ENCODE measurements at regions not wholly inside any gene's neighbourhood (a gene's known extent, or its start where the extent isn't known, plus 50 kb on each side); places are given as distances from the start of the nearest gene placed in this dataset.
"Not testable (repeated sequence)": the region's sequence is repeated elsewhere in the genome, so short reads cannot be mapped to it uniquely, and the experiment has no call there.

GRCh38 chr6:21335591-21335990 is 258.0 kb upstream of the SOX4 start:
- no peak for DNase-seq

DNA sequence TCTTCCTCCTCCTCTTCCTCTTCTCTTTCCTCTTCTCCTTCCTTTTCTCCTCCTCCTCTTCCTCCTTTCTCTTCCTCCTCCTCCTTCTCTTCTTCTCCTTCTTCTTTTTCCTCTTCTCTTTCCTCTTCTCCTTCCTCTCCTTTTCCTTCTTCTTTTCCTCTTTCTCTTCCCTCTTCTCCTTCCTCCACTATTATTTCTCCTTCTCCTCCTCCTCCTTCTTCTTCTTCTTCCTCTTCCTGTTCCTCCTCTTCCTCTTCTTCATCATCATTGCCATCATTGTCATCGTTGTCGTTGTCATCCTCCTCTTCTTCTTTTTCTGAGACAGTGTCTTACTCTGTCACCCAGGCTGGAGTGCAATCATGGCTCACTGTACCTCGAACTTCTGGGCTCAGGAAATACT is 256.3 kb upstream of the SOX4 start:
- DNase-seq = no peak

GRCh38 chr6:21340573-21340972 is 253.0 kb upstream of the SOX4 start:
- DNase-seq = no peak

- peak; percentile 7 for DNase-seq
These were observed 251.6 kb upstream of the SOX4 start for GRCh38 chr6:21341910-21342309.

DNA sequence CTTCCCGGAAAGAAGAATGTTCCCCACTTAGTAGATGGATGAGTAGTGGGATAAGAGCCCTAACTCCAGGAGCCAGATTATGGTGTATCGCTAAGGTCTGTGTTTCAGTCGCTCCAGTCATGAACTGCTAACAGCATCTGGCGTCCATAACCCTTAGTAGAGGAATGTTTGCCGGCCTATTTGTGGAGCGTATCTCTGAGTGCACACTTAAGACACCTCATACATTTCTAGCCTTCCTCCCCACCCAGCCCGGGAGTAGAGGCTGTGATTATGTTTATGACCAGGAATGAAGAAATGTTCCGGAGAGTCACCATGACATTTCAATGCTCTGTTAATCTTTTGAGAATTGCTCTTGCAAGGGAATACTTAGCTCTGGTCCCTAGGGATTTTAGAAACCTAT is 251.1 kb upstream of the SOX4 start:
- no peak for DNase-seq

DNA sequence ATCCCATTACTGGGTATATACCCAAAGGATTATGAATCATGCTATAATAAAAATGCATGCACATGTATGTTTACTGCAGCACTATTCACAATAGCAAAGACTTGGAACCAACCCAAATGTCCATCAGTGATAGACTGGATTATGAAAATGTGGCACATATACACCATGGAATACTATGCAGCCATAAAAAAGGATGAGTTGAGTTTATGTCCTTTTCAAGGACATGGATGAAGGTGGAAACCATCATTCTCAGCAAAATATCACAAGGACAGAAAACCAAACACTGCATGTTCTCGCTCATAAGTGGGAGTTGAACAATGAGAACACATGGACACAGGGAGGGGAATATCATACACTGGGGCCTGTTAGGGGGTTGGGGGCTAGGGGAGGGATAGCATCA is 247.8 kb upstream of the SOX4 start:
- DNase-seq = not testable (repeated sequence)

- no peak for DNase-seq
These were observed 245.4 kb upstream of the SOX4 start for GRCh38 chr6:21348146-21348503.

- no peak for DNase-seq
These were observed 244.9 kb upstream of the SOX4 start for GRCh38 chr6:21348504-21349195.

DNA sequence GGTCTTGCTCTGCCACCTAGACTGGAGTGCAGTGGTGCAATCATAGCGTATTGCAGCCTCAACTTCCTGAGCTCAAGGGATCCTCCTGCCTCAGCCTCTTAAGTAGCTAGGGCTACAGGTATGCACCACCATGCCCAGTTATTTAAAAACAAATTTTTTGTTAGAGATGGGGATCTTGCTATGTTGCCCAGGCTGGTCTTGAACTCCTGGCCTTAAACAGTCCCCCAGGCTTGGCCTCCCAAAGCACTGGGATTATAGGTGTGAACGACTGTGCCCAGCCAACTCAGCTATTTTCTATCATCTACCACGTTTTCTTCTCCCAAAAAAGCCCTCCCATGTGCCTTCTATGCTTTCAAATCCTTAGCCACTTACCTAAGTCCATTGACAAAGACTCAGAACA is 243.7 kb upstream of the SOX4 start:
- DNase-seq = no peak

- DNase-seq = no peak
These were observed 242.6 kb upstream of the SOX4 start for GRCh38 chr6:21350926-21351325.

- no peak for DNase-seq
These were observed 241.4 kb upstream of the SOX4 start for GRCh38 chr6:21352131-21352530.

GRCh38 chr6:21354805-21355238 is 238.7 kb upstream of the SOX4 start:
- no peak for DNase-seq

DNA sequence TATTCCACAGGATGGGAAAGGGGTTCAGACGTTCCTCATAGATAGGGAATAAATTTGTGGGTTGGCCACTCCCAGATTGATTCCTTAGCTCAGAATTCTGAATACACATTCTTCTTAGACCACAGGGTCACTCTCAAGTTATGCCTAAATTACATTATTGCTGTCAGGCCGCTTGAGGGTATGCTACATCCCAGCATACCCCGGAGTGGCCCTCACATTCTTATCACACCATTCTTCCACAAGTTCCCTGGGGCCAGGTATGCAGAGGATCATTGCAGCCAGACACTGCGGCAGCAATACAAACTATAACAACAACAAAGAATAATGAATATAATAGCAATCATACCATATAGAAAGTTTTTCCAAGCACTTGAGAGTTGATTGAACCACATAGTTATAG is 237.9 kb upstream of the SOX4 start:
- DNase-seq = no peak

DNA sequence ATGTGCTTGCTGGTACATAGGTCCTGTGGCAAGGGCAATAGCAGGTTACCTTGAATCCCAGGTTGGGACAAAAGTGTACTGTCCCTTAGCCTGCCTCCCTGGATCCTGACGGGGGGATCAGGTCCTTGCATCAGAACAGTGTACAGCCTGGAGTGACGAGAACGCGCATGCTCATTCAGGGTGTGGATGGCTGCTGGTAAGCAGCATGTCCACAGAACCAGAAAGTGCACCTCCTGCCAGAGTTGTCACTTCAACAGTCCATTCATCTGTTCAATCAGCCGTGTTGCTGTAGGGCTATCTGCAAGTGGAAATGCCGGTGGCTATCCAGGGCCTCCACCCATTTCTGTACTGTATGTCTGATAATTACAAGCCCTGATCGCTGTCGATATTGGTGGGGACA is 236.3 kb upstream of the SOX4 start:
- DNase-seq = no peak

DNA sequence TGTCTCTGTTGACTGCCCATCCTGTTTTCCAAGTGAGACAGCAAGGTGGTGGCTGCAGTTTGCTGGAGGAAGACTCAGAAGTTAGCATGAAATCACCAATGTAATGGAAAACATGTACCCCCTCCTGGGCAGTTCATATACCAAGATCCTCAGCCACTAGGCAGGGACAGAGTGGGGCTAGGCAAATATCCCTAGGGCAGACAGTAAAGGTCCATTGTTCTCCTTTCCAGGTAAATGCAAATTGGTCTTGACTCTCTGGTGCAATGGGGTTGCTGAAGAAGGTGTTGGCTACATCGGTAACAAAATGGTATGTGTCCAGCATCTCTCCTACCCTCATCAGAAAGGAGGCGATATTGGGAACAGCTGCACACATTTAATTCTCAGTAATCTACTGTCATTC is 233.6 kb upstream of the SOX4 start:
- DNase-seq = no peak

DNA sequence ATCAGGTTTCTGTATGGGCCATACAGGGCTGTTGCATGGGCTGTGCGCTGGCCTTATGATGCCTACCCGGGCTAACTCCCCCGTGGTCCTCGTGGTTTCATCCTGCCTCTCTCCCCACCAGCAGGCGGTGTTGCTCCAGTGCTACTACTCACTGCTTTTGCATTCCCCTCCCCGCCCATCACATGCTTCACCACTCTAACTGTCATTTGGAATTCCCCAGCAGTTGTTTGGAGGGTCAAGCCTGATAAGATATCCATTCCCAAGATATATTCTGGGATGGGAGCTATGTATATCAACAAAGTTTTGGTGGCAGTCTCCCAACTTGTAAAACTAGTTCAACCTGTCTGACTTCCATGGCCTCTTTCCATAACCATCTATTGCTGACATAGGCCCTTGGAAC is 233.2 kb upstream of the SOX4 start:
- no peak for DNase-seq

DNA sequence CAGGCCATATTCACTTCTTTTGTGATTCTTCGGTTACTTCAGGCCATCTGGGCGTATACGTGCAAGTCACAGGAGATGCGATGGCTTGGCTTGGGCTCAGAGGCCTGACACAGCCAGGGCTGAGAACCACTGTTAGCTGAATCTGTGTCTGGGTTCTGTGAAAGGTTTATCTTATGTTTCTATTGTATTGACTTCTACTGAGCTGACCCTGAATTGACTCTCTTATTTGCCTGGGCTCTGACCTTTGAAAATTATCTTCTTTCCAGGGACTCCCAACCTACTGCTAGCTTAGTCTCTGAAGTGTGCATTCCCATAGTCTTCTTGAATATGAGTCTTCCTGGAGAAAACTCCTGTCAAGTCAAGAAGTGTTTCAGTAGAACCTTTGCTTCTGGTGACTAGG is 226.4 kb upstream of the SOX4 start:
- no peak for DNase-seq

DNA sequence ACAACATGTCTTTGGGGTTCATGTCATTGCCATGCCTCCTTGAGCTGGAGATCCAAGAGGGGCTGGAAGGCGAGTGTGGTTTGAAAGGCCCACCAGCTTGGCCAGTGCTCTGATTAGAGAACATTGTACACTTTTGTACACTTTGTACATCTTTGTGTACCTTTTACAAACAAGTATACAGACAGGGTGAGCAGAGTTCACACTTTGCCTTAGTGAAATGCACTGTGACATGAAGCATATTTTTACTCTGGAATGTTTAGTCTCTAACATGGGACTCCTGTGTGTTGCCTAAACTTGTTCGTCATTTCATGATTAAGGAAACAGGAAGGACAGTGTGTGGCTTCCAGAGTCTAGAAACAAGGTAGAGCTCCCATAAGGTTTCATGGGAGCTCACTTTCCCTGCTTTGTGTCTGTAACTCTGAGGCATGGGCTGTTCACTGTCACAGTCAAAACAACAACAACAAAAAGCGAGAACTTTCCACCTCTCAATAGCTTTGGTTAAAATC is 225.8 kb upstream of the SOX4 start:
- no peak for DNase-seq

GRCh38 chr6:21371061-21371460 is 222.5 kb upstream of the SOX4 start:
- no peak for DNase-seq

DNA sequence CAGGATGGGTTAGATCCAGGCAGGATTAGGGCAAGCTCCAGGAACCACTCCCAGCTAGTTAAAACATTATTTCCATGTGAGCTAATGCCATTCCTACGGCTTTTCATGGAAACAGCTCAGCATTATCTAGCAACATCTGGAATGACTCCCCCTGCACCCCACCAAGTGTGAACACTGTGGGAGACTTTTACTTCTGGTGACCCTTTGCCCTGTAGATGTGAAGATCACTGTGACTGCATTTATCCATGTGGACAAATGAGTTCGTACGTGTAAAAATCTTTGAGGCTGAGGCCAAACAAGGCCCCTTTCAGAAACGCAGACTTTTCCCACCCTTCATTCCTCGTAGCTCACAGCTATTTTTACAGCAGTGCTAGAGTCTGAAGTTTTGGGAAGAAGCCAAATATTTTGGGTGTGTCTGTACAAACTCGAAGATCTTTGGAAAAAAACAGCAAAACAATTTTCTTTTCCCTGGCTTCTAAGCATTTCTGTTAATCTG is 221.8 kb upstream of the SOX4 start:
- DNase-seq = no peak

GRCh38 chr6:21375151-21376116 is 218.1 kb upstream of the SOX4 start:
- no peak for DNase-seq

DNA sequence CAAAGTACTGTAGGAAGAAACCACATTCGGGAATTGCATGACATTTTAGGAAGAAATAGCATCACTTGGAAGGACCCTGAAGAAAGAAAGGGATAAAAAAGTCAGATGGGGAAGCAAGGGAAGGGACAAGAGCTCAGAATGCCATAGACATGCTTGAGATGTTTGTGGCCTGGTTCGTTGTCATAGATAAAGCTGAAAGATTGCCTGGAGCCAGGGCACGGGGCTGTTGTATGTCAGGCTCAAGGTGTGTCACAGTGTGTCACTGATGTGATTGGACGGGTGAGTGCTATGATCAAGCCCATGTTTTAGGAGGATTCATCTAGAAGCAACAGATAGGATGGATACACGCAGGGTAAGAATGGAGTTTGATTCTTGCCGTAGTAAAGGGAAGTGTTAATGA is 216.2 kb upstream of the SOX4 start:
- no peak for DNase-seq

- DNase-seq = no peak
These were observed 212.1 kb upstream of the SOX4 start for GRCh38 chr6:21381331-21381963.
